ENCODE measurements at regions not wholly inside any gene's neighbourhood (a gene's known extent, or its start where the extent isn't known, plus 50 kb on each side); places are given as distances from the start of the nearest gene placed in this dataset.

DNA sequence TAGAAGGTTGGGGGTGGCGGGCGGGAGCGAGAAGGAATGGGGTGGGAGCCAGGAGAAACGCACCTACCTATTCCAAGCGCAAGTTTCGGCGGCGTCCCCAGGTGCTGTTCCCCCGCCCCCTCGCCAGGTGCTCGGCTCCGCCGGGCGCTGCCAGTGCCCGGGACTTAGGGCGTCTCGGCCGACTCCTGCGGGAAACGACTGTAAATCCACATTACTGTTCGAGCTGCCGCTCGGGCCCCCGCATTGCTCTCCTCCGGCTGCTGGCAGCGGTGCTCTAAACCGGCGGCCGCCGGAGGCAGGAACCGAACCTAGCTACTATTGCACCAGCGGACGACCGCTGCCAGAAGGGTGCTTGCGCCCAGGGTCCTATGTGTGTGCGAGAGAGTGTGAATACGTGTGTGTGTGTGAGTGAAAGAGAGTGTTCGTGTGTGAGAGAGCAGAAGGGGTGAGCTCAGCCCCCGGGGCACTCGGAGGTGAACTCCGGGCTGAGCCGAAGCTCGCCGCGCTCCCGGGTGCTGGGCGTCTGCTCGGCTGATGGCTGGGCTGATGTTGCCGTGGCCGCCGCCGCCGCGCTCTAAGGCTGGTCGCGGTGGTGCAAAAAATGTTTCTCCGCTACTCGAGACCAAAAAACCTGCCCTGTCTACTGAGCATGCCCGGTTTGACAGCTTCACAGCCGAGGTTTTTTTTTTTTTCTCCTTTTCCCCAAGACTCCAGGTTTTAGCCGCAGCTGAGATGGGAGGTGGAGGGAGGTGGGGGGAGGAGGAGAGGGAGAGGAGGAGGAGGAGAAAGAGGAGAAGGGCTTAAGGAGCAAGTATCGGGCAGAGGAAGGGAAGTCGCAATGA, 115.7 kb upstream of the TEX13C start:
- TF ChIP-seq, protein P1, sequence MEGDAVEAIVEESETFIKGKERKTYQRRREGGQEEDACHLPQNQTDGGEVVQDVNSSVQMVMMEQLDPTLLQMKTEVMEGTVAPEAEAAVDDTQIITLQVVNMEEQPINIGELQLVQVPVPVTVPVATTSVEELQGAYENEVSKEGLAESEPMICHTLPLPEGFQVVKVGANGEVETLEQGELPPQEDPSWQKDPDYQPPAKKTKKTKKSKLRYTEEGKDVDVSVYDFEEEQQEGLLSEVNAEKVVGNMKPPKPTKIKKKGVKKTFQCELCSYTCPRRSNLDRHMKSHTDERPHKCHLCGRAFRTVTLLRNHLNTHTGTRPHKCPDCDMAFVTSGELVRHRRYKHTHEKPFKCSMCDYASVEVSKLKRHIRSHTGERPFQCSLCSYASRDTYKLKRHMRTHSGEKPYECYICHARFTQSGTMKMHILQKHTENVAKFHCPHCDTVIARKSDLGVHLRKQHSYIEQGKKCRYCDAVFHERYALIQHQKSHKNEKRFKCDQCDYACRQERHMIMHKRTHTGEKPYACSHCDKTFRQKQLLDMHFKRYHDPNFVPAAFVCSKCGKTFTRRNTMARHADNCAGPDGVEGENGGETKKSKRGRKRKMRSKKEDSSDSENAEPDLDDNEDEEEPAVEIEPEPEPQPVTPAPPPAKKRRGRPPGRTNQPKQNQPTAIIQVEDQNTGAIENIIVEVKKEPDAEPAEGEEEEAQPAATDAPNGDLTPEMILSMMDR (conservative IDR thresholded peaks at IDR 0.05; ENCODE audit: low read length), result no peak
- TF ChIP-seq EZH2phosphoT487 (IDR thresholded peaks at IDR 0.05; ENCODE audit: borderline replicate concordance), result no peak

Data from Loucy (cell line).